Right lobe of liver (tissue), 6 donors: ENCODE measurements at regions not wholly inside any gene's neighbourhood (a gene's known extent, or its start where the extent isn't known, plus 50 kb on each side); places are given as distances from the start of the nearest gene placed in this dataset.

ENCODE experiments used
- ATAC-seq, 4 donors: fragments of 200-7000 bp; cut with Tn5 transposase; one replicate each; pipeline ENCODE4 v1.9.1; 2020; ENCODE audit warnings: mild to moderate bottlenecking in 4 of 4, moderate library complexity in 4 of 4
- DNase-seq, 3 donors: peaks; one replicate each; pipeline ENCODE4 v3.0.0-alpha.2; 2020
- H3K27ac ChIP-seq, 3 donors: fragments of 200-600 bp; one replicate each; pipeline ENCODE4 v1.8.0; 2022
- H3K27me3 ChIP-seq, 2 donors: fragments of 200-600 bp; one replicate each; pipeline ENCODE4 v1.8.0; 2022
- H3K36me3 ChIP-seq, 4 donors: fragments of 200-600 bp; sonication (generic) in 1 of 4; one replicate each; pipeline versions ENCODE4 v1.5.1 to v1.8.0; 2017 to 2022; ENCODE audit warnings: control low read depth in 1 of 4
- H3K4me1 ChIP-seq, 4 donors: fragments of 200-600 bp; sonication (generic) in 1 of 4; one replicate each; pipeline versions ENCODE4 v1.5.1 to v1.8.0; 2017 to 2022; ENCODE audit warnings: control low read depth in 1 of 4
- H3K4me3 ChIP-seq, 3 donors: fragments of 200-600 bp; one replicate each; pipeline ENCODE4 v1.8.0; 2022
- H3K9me3 ChIP-seq, 4 donors: fragments of 200-600 bp; sonication (generic) in 1 of 4; one replicate each; pipeline versions ENCODE4 v1.5.1 to v1.8.0; 2017 to 2022; ENCODE audit warnings: control low read depth in 1 of 4
- CTCF ChIP-seq, 4 donors: fragments of 200-600 bp in 3 of 4; fragments of 450-650 bp in 1 of 4; IDR thresholded peaks; one replicate each; pipeline versions ENCODE4 v1.5.1 to v1.8.0; 2016 to 2022; ENCODE audit warnings: antibody characterized with exemption in 4 of 4, mild to moderate bottlenecking in 2 of 4
- POLR2A ChIP-seq: fragments of 450-650 bp; IDR thresholded peaks from one replicate; pipeline ENCODE4 v1.6.1; 2017; ENCODE audit warnings: antibody characterized with exemption, mild to moderate bottlenecking
- WGBS: methylation state at CpG from one replicate; pipeline ENCODE4 v1.1.6; 2018; ENCODE audit warnings: low coverage, low lambda C conversion rate; ENCODE audit not compliant: insufficient coverage; ENCODE audit errors: missing lambda C conversion rate; 5-methylcytosine and 5-hydroxymethylcytosine counted together
- intact Hi-C, 2 donors: fragments of 100-400 bp; cut with DNase I; formaldehyde crosslinking; loops; one replicate each; pipeline versions ENCODE4 v1.11.2 to v1.14.1; 2022
- donor health status: DM: no; HTN: yes; CAD: no.
- donor health status: DM: no; HTN: no; CAD: no.
- donor health status: DM: no; HTN: no; CAD: no.
- donor health status: DM: no; HTN: yes; CAD: no.
- donor health status: DM: no; HTN: yes; CAD: no.

GRCh38 chr4:56093576-56093975, 144.8 kb downstream of the CEP135 start:
- ATAC-seq (no peak), DNase-seq (no peak)
- Histone ChIP-seq H3K27me3 (no peaks in the 10 kb centered on the region), H3K27ac (no peak overlapping the region), H3K4me1 (no peaks in the 10 kb centered on the region), H3K4me3 (no peak overlapping the region), H3K36me3 (no peaks in the 10 kb centered on the region), H3K9me3 (no peaks in the 10 kb centered on the region)
- WGBS = 69% methylated on average over 3 of the region's 3 CpGs
- TF ChIP-seq CTCF (IDR thresholded peaks at IDR 0.05) = no peak
- no peak for TF ChIP-seq POLR2A
- intact Hi-C loops = no loop called here

GRCh38 chr4:56092540-56092939, 143.8 kb downstream of the CEP135 start:
- 86% methylated on average over 8 of the region's 8 CpGs for WGBS
- intact Hi-C loops = no loop called here
- ATAC-seq = no peak
- no peaks in the 10 kb centered on the region for H3K4me1 ChIP-seq
- H3K9me3 ChIP-seq = no peaks in the 10 kb centered on the region
- no peak overlapping the region for H3K4me3 ChIP-seq
- no peaks in the 10 kb centered on the region for H3K27me3 ChIP-seq
- TF ChIP-seq CTCF (IDR thresholded peaks at IDR 0.05) (no peak), POLR2A (no peak)
- DNase-seq = no peak
- no peak overlapping the region for H3K27ac ChIP-seq
- H3K36me3 ChIP-seq = no peaks in the 10 kb centered on the region

- Histone ChIP-seq H3K4me1 (no peaks in the 10 kb centered on the region), H3K9me3 (no peaks in the 10 kb centered on the region), H3K27ac (no peak overlapping the region), H3K36me3 (no peaks in the 10 kb centered on the region), H3K27me3 (no peaks in the 10 kb centered on the region), H3K4me3 (no peak overlapping the region)
- DNase-seq (no peak), ATAC-seq (no peak)
- TF ChIP-seq POLR2A (no peak), CTCF (IDR thresholded peaks at IDR 0.05) (no peak)
- intact Hi-C loops = no loop called here
- 82% methylated on average over 6 of the region's 7 CpGs for WGBS
Measured at GRCh38 chr4:56086561-56086960, 137.8 kb downstream of the CEP135 start.

GRCh38 chr4:56086073-56086541, 137.4 kb downstream of the CEP135 start:
- no peak for TF ChIP-seq CTCF (IDR thresholded peaks at IDR 0.05)
- no peak for TF ChIP-seq POLR2A
- intact Hi-C loops = no loop called here
- no peaks in the 10 kb centered on the region for H3K27me3 ChIP-seq
- H3K9me3 ChIP-seq = no peaks in the 10 kb centered on the region
- H3K36me3 ChIP-seq = no peaks in the 10 kb centered on the region
- WGBS = 10% methylated on average over 3 of the region's 3 CpGs
- DNase-seq = no peak
- ATAC-seq = no peak
- no peak overlapping the region for H3K4me3 ChIP-seq
- no peak overlapping the region for H3K27ac ChIP-seq
- no peaks in the 10 kb centered on the region for H3K4me1 ChIP-seq

GRCh38 chr4:56085275-56085674, 136.5 kb downstream of the CEP135 start:
- H3K27me3 ChIP-seq = no peaks in the 10 kb centered on the region
- H3K27ac ChIP-seq = no peak overlapping the region
- H3K4me1 ChIP-seq = no peaks in the 10 kb centered on the region
- no peak for ATAC-seq
- H3K36me3 ChIP-seq = no peaks in the 10 kb centered on the region
- no peak for DNase-seq
- 38% methylated on average over 2 of the region's 2 CpGs for WGBS
- TF ChIP-seq POLR2A (no peak), CTCF (IDR thresholded peaks at IDR 0.05) (no peak)
- no peaks in the 10 kb centered on the region for H3K9me3 ChIP-seq
- intact Hi-C loops = no loop called here
- no peak overlapping the region for H3K4me3 ChIP-seq
